ENCODE measurements at regions not wholly inside any gene's neighbourhood (a gene's known extent, or its start where the extent isn't known, plus 50 kb on each side); places are given as distances from the start of the nearest gene placed in this dataset.

DNA sequence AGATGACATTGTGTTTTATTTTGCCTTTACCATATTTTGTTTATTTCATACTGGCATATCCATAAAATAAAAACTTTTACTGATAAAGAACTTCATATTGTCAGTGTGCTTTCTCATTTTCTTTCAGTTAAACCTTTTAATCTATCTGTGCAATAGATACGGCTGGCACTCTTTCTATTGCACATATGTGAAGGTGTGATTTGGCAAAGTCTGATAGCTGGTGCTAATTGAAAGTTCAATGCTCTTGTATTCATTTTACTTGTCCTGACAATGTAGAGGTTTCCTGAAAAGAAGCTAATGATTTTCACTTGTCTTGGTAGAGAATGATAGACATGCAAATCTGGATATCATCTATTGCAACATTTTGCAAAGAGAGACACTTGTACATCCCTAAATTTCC lies 467.0 kb downstream of the NSUN3 start:
- ATAC-seq, result no peak
- in situ Hi-C loops (cut with MboI), result no loop called here

DNA sequence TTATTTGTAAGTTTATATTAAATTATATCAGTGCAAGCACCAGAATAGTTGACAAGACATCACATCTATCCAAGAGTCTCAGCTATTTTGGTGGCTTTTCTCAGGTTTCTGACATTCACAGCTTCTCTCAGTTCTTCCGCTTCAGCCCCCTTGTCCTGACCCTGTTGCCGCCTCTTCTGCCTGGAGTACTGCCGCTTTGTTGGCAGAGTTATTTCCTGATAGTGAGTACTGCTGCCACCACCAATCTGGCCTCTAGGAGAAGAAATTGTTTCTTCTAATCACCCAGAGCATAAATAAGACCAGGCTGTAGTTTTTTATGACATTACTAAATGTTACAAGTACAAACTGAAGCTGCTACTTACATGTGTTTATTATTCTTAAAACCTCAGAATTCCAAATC lies 470.1 kb downstream of the NSUN3 start:
- 3% methylated on average over 3 of the region's 3 CpGs for WGBS (ENCODE audit: insufficient coverage, low coverage, missing lambda C conversion rate)
- CTCF ChIA-PET (ENCODE audit: low intra/inter-chr PET ratio), result no interaction called here
- FAIRE-seq (no peak), ATAC-seq (no peak), DNase-seq (ENCODE audit: extremely low read depth in 1 of 4, low spot score in 3 of 4) (no peak)
- H3K9ac ChIP-seq (ENCODE audit: insufficient read depth in 1 of 2, low read depth in 2 of 2, low read length in 2 of 2), result no peak overlapping the region
- H3K27me3 ChIP-seq (ENCODE audit: control insufficient read depth in 2 of 2, insufficient read depth in 2 of 2, low read length in 2 of 2), result no peaks in the 10 kb centered on the region
- BruUV-seq (replicated peaks), result no TSS peak
- no peaks in the 10 kb centered on the region for H4K20me1 ChIP-seq (replicated peaks; ENCODE audit: control insufficient read depth, insufficient read depth, low read length)
- H3K9me3 ChIP-seq (replicated peaks; ENCODE audit: control insufficient read depth, insufficient read depth, low read depth, low read length), result no peaks in the 10 kb centered on the region
- intact Hi-C loops (cut with micrococcal nuclease), result no loop called here
- no peak overlapping the region for H3K27ac ChIP-seq (ENCODE audit: extremely low read depth, low read depth, low read length)
- no peaks in the 10 kb centered on the region for H3K9me1 ChIP-seq (ENCODE audit: control insufficient read depth, insufficient read depth, low read length)
- POLR2A ChIA-PET, result no interaction called here
- no peak overlapping the region for H3K4me2 ChIP-seq (ENCODE audit: insufficient read depth, low read length)
- H3K4me1 ChIP-seq (replicated peaks in 1 of 2; ENCODE audit: control insufficient read depth in 2 of 2, insufficient read depth in 2 of 2, low read length in 2 of 2), result no peaks in the 10 kb centered on the region
- in situ Hi-C loops (cut with MboI), result no loop called here
- H3K36me3 ChIP-seq (ENCODE audit: control insufficient read depth, insufficient read depth, low read length), result no peaks in the 10 kb centered on the region
- H2AFZ ChIP-seq (ENCODE audit: low read depth, low read length), result no peak overlapping the region
- H3K4me3 ChIP-seq, result no peak overlapping the region
- H3K79me2 ChIP-seq (ENCODE audit: control insufficient read depth, insufficient read depth, low read length), result no peaks in the 10 kb centered on the region
- TF ChIP-seq ZNF197 (CRISPR knock-in tag; IDR thresholded peaks at IDR 0.05; ENCODE audit: low read depth) (no peak), ARID1B (IDR thresholded peaks at IDR 0.05) (no peak), ARHGAP35 (IDR thresholded peaks at IDR 0.05; ENCODE audit: partially characterized antibody) (no peak), CCAR2 (IDR thresholded peaks at IDR 0.05; ENCODE audit: low read depth, low read length) (no peak), ZNF830 (CRISPR knock-in tag; IDR thresholded peaks at IDR 0.05) (no peak), EWSR1 (IDR thresholded peaks at IDR 0.05; ENCODE audit: borderline replicate concordance, low read depth, partially characterized antibody) (no peak), MEF2A (IDR thresholded peaks at IDR 0.05; ENCODE audit: control insufficient read depth, low read depth, low read length) (no peak)
- TF ChIP-seq, protein P1, sequence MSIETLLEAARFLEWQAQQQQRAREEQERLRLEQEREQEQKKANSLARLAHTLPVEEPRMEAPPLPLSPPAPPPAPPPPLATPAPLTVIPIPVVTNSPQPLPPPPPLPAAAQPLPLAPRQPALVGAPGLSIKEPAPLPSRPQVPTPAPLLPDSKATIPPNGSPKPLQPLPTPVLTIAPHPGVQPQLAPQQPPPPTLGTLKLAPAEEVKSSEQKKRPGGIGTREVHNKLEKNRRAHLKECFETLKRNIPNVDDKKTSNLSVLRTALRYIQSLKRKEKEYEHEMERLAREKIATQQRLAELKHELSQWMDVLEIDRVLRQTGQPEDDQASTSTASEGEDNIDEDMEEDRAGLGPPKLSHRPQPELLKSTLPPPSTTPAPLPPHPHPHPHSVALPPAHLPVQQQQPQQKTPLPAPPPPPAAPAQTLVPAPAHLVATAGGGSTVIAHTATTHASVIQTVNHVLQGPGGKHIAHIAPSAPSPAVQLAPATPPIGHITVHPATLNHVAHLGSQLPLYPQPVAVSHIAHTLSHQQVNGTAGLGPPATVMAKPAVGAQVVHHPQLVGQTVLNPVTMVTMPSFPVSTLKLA (conservative IDR thresholded peaks at IDR 0.05), result no peak
- TF ChIP-seq, protein P2, sequence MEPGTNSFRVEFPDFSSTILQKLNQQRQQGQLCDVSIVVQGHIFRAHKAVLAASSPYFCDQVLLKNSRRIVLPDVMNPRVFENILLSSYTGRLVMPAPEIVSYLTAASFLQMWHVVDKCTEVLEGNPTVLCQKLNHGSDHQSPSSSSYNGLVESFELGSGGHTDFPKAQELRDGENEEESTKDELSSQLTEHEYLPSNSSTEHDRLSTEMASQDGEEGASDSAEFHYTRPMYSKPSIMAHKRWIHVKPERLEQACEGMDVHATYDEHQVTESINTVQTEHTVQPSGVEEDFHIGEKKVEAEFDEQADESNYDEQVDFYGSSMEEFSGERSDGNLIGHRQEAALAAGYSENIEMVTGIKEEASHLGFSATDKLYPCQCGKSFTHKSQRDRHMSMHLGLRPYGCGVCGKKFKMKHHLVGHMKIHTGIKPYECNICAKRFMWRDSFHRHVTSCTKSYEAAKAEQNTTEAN (CRISPR knock-in tag; IDR thresholded peaks at IDR 0.05), result no peak
- TF ChIP-seq, protein P3, sequence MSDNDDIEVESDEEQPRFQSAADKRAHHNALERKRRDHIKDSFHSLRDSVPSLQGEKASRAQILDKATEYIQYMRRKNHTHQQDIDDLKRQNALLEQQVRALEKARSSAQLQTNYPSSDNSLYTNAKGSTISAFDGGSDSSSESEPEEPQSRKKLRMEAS (CRISPR knock-in tag; IDR thresholded peaks at IDR 0.05), result no peak
- TF ChIP-seq, protein P4, sequence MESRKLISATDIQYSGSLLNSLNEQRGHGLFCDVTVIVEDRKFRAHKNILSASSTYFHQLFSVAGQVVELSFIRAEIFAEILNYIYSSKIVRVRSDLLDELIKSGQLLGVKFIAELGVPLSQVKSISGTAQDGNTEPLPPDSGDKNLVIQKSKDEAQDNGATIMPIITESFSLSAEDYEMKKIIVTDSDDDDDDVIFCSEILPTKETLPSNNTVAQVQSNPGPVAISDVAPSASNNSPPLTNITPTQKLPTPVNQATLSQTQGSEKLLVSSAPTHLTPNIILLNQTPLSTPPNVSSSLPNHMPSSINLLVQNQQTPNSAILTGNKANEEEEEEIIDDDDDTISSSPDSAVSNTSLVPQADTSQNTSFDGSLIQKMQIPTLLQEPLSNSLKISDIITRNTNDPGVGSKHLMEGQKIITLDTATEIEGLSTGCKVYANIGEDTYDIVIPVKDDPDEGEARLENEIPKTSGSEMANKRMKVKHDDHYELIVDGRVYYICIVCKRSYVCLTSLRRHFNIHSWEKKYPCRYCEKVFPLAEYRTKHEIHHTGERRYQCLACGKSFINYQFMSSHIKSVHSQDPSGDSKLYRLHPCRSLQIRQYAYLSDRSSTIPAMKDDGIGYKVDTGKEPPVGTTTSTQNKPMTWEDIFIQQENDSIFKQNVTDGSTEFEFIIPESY (CRISPR knock-in tag; IDR thresholded peaks at IDR 0.05), result no peak

More for the DNA sequence above, 467.0 kb downstream of the NSUN3 start:
- Histone ChIP-seq H4K20me1 (replicated peaks; ENCODE audit: control insufficient read depth, insufficient read depth, low read length) (no peaks in the 10 kb centered on the region), H3K79me2 (ENCODE audit: control insufficient read depth, insufficient read depth, low read length) (no peaks in the 10 kb centered on the region), H3K27me3 (ENCODE audit: control insufficient read depth in 2 of 2, insufficient read depth in 2 of 2, low read length in 2 of 2) (no peaks in the 10 kb centered on the region), H2AFZ (ENCODE audit: low read depth, low read length) (no peak overlapping the region), H3K36me3 (ENCODE audit: control insufficient read depth, insufficient read depth, low read length) (no peaks in the 10 kb centered on the region), H3K4me2 (ENCODE audit: insufficient read depth, low read length) (no peak overlapping the region), H3K9ac (ENCODE audit: insufficient read depth in 1 of 2, low read depth in 2 of 2, low read length in 2 of 2) (no peak overlapping the region), H3K27ac (ENCODE audit: extremely low read depth, low read depth, low read length) (no peak overlapping the region), H3K9me1 (ENCODE audit: control insufficient read depth, insufficient read depth, low read length) (no peaks in the 10 kb centered on the region), H3K9me3 (replicated peaks; ENCODE audit: control insufficient read depth, insufficient read depth, low read depth, low read length) (no peaks in the 10 kb centered on the region), H3K4me3 (no peak overlapping the region), H3K4me1 (replicated peaks in 1 of 2; ENCODE audit: control insufficient read depth in 2 of 2, insufficient read depth in 2 of 2, low read length in 2 of 2) (no peaks in the 10 kb centered on the region)
- CTCF ChIA-PET (ENCODE audit: low intra/inter-chr PET ratio), result no interaction called here
- POLR2A ChIA-PET, result no interaction called here
- no peak for TF ChIP-seq MAZ (CRISPR knock-in tag; conservative IDR thresholded peaks at IDR 0.05 in 1 of 2, IDR thresholded peaks at IDR 0.05 in 1 of 2)
- FAIRE-seq, result no peak
- 7% methylated on average over 1 of the region's 1 CpG for WGBS (ENCODE audit: insufficient coverage, low coverage, missing lambda C conversion rate)
- intact Hi-C loops (cut with micrococcal nuclease), result no loop called here
- BruUV-seq (replicated peaks), result no TSS peak
- no peak for DNase-seq (ENCODE audit: extremely low read depth in 1 of 4, low spot score in 3 of 4)

All from K562 (cell line).